ENCODE measurements at regions not wholly inside any gene's neighbourhood (a gene's known extent, or its start where the extent isn't known, plus 50 kb on each side); places are given as distances from the start of the nearest gene placed in this dataset.

GRCh38 chr3:162933656-162934055 is 1437.0 kb downstream of the OTOL1 start:
- TF ChIP-seq CTCF (IDR thresholded peaks at IDR 0.05) (no peak), POLR2A (IDR thresholded peaks at IDR 0.05) (no peak), EP300 (IDR thresholded peaks at IDR 0.05) (no peak)

All from tibial nerve (tissue), 4 donors.